NCI-H146 (cell line): ENCODE measurements at regions not wholly inside any gene's neighbourhood (a gene's known extent, or its start where the extent isn't known, plus 50 kb on each side); places are given as distances from the start of the nearest gene placed in this dataset.

Source experiments
- DNase-seq: peaks from one replicate; lab custom pipeline; 2025; lab: John Stamatoyannopoulos, UW

DNA sequence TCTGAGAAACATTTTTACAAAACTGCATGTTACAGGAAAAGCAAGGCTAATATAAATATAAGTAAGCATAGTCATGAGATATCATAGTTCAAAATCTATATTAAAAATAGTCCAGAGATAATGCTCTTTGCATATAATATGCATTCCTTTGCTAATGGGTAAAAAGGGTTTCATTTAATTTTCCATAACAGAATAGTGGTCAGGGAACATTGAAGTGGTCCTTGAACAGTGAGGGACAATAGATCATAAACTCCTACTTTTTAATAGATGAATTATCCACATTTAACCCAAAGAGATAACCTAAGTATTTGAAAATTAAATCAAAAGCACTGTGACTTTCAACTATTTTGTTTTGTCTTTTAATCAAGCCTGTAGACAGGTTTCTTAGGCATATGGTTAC is 243.1 kb upstream of the ADGRB3 start:
- no peak for DNase-seq

DNA sequence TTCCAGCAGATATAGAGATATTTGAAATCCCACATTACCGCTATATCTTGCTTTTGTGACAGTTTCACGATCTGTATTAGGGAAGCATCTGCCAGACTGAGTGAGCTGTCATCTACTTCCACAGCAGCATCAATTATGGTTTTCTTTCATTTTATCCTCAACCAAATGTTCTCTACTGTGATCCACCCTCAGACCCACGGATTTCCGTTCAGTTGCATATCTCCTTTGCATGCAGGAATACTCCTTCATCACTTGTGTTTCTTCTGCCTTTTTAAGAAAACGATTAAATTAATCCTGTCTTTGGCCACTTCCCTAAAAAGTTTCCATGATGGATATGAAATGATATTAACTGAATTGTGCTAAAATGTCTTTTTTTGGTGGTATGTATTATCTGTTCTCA is 262.1 kb upstream of the ADGRB3 start:
- no peak for DNase-seq

DNA sequence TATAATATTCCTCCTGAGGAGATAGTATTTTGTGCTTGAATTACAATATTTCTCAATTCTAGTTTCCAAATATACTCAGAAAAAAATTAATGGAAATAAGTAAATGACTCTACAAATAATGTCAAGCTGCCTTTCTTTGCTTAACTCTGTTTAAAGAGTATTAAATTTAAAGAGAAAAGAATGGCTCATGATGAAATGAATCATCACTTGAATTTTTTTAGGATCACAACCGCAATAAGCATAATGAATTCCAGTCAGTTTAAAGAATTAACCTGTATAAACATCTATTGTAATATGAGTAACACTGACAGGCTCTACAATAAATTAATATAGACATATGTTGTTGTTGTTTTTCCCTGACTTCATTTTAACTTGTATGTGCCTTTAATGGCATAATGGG is 266.2 kb upstream of the ADGRB3 start:
- no peak for DNase-seq

DNA sequence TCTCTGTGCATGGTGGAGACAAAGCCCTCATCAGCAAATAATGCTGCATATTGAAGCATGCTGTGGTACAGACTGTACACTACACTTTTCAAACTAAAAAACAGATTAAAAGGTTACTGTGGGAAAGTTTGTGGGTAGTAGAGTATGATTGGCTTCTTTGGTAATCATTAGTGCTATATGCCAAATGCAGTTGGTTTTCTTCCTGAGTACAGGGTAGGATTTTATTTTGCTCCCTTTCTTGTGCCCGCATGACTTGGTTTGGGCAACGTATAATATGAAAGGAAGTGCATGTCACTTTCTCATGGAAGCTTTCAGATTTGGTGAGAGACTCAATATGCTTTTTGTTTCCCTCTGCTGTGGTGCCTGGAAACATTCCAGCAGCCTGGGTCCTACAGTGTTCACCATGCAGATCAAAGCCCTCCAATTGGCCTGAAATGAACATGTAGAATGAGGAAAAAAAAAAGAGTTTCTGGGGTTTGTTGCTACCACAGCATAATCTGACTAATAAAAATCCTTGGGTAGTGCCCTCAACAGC is 270.7 kb upstream of the ADGRB3 start:
- DNase-seq, result no peak

DNA sequence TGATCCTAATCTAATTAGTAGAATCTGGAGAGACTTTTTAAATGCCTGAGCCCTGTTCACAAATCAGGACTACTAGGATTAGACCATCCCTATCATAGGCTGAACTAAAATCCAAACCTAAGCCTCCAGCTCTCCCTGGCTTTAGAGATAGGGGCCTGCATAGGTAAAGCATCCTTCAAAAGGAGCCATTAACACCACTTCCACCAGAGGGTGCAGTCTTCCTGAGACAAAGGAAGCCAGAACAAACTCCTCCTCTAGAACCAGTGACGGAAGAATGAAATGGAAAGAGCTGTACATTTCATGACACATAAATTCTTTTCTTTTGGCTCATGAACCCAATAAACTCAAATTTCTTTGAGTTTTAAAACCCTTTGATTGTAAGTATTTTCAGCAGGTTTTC is 291.2 kb upstream of the ADGRB3 start:
- peak; percentile 33 for DNase-seq

DNA sequence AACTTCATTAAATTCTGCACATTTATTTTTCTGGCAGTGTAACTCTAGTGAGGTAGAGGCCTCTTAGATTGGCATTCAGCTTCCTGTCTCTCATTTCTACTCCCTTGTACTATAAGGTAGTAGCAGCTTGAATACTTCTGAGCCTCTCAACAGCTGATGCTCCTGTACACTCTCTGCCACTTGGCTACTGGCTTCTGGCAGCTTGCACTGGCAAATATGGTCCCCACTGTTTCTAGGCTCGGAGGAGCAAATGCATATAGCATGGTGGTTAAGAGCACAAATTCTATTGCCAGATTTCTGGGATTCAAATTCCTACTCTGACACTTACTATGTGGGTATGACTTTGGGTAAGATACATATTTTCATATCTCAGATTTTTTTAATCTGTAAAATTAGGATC is 292.8 kb upstream of the ADGRB3 start:
- no peak for DNase-seq

DNA sequence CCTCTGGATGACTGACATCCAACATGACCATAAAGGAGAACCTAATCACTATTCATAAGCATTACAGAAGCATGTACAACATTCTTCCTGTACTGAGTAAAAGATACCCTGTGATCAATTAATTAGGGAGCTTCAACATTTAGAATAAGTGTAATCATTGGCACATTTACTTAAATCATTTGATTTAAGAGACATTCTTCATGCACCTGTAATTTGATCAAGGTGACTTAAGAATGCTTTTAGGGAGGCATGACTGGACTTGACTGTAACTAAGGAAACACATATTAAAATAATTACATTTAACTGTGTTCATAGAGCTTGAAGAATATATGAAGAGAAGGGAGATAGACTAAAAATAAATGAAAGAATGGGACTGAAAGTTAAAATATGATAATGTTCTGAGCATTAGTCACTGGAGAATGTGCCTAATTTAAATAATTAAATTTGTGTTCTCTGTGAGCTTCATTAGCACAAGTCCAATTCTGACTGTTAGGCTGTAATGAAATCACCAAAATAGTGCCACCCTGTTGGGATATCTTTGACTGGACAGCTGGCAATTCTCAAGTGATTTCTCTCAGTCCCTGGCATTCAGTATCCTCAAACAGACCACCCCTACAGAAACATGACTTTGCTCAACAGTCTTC is 295.5 kb upstream of the ADGRB3 start:
- DNase-seq, result no peak

DNA sequence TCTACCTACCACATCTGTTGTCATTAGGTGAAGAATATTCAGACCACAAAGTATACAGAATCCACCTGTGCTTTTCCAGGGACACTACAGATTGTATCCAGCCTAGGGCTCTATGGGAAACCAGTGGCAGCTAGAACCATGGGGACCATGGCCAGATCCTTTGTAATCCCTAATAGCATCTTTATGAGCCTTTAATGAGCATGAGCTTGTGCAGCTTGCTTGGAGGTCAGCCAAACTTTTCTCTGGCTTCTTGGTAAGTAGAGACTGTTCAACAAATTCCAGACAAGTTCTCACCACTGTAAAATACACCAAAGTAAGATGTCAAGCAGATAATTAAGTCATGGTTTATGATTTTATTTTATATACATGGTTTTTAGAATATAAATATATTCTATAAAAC is 301.6 kb upstream of the ADGRB3 start:
- DNase-seq, result no peak

DNA sequence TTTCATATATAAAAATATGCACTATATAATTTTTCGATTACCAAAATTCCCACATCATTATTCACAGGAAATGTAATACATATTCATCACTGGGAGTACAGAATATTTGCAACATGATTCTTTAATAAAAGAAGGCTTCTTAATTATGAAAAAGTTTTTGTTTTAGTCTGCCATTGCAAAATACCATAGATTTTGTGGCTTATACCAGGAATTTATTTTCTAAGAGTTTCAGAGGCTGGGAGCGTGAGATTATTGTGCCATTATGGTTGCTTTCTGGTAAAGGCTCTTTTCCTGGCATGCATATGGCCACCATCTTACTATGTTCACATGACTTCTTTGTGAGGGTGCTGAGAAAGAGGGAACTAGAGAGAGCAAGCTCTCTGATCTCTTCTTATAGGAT is 306.9 kb upstream of the ADGRB3 start:
- no peak for DNase-seq

DNA sequence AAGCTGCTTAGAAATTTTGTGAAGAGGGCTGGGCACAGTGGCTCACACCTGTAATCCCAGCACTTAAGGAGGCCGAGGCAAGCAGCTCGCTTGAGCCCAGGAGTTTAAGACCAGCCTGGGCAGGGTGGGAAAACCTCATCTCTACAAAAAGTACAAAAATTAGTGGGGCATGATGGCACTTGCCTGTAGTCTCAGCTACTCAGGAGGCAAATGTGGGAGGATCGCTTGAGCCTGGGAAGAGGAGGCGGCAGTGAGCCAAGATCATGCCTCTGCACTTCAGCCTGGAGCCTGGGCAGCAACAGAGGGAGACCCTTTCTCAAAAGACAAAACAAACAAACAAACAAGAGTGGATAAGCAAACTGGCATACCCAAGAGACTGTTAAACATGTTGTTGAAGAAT is 308.3 kb upstream of the ADGRB3 start:
- DNase-seq, result no peak

DNA sequence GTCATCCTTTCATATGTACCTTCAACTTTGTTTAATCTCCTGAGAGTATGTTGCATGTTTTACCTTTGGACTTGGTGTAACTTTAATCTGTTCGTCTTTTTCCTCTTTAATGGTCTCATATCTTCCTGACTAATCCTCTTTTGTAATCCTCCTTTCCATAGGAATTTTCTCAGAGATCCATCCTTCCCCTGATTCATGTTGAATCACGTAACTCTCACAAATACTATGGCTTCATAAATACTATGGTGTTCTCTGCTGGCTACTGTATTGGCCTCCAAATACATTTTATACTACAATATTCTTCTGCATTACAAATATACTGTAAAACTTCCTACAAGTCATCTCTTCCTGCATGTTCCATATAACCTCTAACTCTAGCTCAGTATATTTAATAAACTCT is 317.7 kb upstream of the ADGRB3 start:
- no peak for DNase-seq

DNA sequence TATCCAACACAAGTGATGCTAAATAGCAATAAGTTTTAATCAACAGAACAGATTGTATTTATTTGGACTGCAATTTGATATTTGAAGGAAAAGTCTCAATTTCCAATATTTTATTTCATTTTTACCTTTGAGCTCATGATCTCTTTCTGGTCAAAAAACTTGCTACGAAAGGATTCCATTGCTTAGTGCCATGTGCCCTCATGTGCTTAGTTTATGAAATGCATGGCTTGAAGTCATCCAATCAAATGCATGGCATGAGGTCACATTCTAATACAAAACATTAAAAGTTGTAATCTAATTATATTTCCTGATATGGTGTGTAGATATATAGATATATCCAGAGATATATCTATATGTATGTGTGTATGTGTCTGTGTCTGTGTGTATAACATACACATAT is 321.2 kb upstream of the ADGRB3 start:
- DNase-seq, result no peak

DNA sequence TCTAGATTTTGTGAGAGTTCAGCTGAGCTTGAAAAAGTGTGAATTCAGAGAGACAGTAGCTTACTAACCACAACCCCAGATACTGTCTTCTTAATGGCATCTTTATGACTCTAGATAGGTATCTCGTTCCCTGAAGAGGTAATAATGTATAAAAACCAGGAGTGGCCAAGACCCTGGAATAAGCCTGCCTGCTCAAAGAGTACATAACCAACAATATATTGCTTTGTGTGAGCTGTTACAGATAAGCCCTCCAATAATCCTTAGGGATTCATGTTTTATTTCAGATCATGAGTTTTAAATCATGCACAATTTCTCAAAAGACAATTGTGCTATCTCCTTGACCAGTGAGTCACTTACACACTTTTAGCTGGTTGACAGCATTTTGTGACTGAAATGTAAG is 327.8 kb upstream of the ADGRB3 start:
- no peak for DNase-seq

DNA sequence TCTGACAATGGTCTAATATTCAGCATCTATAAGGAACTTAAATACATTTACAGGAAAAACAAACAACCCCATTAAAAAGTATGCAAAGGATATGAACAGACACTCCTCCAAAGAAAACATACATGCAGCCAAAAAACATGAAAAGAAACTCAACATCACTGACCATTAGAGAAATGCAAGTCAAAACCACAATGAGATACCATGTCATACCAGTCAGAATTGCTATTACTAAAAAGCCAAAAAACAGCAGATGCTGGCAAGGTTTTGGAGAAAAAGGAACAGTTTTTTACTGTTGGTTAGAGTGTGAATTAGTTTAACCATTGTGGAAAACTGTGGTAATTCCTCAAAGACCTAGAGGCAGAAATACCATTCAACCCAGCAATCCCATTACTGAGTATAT is 339.0 kb upstream of the ADGRB3 start:
- no peak for DNase-seq

DNA sequence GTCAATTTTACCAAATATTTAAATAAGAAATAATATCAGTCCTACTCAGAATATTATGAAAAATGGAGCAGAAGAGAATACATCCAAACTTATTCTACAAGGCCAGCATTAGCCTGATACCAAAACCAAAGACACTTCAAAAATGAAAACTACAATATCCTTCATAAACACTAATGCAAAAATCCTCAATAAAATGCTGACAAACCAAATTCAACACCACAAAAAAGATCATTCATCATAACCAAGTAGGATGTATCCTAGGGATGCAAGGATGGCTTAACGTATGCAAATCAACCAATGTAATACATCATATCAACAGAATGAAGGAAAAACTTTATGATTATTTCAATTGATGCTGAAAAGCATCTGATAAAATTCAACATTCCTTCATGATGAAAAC is 352.4 kb upstream of the ADGRB3 start:
- DNase-seq, result no peak

DNA sequence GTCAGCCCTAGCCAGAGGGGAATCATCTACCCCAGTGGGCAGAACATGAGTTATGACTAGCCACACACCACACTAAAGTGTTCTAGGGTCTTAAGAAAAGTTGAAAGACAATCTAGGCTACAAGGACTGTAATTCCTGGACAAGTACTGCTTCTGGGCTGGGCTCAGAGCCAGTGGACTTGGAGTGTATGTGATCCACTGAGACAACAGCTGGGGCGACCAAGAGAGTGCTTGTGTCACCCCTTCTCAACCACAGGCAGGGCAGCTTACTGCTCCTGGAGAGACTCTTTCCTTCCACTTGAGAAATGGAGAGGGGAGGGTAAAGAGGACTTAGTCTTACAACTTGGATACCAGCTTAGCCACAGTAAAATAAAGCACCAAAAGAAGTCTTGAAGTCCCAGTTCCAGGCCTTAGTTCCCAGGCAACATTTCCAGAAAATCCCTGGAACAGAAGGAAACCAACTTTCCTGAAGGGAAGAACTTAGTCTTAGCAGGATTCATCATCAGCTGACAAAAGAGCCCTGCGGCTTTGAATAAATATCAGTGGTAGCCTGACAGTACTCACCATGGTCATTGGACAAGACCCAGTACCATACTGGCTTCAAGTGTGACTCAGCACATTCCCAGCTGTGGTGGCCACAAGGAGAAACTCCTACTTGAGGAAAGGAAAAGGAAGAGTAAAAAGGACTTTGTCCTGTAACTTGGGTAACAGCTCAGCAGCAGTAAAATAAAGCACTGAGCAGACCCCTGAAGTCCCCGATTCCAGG is 355.1 kb upstream of the ADGRB3 start:
- no peak for DNase-seq

DNA sequence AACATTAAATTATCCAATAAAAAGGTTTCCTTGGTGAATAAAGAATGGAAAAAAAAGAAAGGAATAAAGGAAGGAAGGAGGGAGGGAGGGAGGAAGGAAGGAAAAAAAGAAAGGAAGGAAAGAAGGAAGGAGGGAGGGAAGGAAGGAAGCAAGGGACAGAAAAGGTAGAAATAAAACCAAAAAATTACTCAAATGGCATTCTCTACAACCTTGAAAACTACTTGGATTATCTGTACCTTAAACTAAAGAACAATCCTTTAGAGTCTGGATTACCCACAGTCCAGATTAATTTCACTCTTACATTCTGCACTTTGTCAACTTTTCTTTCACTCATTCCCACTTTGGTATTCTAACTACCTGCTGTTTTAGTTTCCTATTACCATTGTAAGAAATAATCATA is 361.8 kb upstream of the ADGRB3 start:
- DNase-seq, result no peak

DNA sequence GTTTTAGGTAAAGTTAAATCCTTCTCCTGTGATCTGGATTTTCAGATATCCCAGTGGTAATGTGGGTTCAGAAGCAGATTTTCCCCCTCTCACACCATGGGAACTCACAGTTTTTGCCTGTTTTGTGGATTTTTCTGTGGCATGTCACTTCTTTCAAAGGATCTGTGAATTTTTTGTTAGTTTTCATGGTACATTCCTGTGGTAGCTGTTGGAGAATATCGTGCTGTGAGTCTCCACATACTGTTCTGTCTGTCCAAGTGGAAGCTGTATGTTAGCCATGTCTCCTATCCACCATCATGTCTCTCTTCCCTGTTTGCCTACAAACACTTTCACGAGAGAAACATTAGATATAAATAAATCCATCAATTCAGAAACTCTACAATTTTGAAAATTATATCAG is 378.7 kb upstream of the ADGRB3 start:
- DNase-seq, result no peak

DNA sequence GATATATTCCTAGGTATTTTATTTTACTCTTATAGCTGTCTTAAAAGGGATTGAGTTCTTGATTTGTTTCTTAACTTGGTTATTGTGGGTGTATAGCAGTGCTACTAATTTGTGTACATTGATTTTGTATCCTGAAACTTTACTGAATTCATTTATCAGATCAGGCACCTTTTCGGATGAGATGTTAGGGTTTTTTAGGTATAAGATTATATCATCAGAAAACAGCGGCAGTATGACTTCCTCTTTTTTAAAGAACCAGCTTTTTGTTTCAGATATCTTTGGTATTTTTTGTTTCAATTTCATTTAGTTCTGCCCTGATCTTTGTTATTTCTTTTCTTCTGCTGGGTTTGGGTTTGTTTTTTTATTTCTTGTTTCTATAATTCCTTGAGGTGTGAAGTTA is 382.4 kb upstream of the ADGRB3 start:
- DNase-seq, result no peak

DNA sequence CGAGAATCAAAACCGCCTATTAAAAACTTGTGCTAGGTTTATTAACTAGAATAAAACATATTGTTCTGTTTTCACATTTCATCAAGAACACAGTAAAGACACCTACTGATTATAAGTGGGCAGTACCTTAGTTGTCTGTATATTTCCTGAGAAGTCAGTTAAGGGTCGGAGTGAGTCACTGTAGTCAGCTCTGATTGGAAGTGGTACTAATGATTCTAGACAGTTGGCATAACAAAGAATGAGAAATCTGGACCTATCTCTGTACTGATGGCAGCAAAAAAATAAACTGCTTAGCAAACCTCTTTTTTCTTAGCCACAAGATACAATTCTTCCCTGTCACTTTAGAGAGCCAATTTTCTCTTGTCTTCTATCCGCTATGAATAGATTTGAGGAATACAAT is 387.3 kb upstream of the ADGRB3 start:
- DNase-seq, result no peak

DNA sequence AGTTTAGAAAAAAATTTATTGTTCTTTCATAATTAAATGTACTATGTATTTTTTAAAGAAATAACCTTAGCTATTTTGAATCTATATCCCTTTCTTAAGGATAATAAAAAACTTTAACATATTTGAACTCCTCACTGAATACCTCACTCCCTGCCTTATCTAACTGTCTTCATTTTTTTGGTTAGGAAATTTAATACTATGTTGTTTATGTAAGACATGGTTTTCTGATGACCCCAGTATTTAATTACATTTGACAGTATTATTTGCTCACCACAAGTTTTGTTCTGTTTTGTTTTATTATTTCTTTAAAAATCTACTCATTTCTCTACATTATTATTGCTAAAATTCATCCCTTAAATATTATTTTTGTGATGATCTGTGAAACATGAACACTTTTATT is 394.4 kb upstream of the ADGRB3 start:
- no peak for DNase-seq

DNA sequence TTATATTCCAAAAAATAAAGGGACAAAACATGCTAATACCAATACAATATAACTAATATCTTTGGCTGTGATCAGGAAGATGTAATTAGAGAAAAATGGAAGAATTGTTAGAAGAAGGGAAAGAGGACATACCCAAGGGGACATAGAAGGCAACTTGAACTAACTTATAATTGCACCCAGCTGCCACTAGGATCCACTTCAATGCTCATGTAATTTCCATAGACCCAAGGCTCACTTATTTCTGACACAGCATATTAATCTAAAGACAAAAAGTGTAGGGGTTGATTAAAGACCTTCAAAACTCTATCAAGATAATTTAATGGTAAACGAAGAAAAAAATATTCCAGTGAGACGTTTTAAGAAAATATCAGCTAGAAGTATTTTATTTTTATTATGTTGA is 396.0 kb upstream of the ADGRB3 start:
- no peak for DNase-seq

DNA sequence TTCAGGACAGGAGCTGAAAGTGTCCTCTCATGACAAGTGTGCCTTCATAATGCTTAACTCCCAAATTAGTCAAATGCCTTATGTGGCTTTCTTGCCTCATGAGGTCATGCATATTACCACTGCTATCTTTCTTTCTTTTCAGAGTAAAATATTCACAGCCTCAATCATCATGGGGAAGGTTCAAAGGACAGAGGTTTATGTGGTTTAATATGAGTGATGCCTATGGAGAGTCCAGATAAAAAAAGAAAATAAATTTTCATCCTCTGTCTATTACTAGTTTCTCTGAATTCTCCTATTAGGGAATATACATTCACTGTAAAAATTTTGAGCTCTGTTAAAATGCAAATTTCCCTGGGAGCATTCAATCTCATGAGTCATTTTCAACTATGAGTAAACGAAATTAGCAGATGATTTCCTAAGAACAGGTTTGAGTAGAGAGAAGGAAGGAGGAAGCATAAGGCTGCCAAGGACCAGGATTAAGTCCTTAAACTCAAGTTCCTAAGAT is 396.9 kb upstream of the ADGRB3 start:
- DNase-seq, result no peak

DNA sequence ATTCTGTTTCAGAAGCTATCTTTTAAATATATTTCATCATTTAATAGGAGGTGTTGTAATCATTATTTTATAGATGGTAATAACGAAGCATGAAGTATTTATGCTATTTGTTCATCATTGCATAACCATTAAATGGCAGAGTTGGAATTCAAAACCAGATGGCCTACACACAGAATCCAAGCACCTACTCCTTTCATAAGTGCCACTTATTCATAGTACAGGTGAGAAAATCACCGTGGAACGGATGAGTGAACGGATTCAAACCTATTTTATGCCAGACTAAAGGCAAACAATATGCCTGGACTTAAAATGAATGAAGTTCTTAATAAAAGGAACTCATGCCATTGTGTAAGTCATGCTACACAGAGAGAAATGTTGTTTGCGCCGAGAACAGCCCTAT is 397.9 kb upstream of the ADGRB3 start:
- DNase-seq, result no peak
